Type B pancreatic cell (in vitro differentiated cells): ENCODE measurements at regions not wholly inside any gene's neighbourhood (a gene's known extent, or its start where the extent isn't known, plus 50 kb on each side); places are given as distances from the start of the nearest gene placed in this dataset.

ENCODE experiments used
- DNase-seq: peaks from one replicate; pipeline ENCODE4 v3.0.0; 2021; ENCODE audit warnings: mixed read lengths; ENCODE audit not compliant: unreplicated experiment; ENCODE audit errors: extremely low spot score
- H3K27ac Mint-ChIP-seq: 2 replicates; pipeline ENCODE4 v1.8.0; 2021; ENCODE audit warnings: mild to moderate bottlenecking, mixed read lengths
- H3K27me3 Mint-ChIP-seq: 2 replicates; pipeline ENCODE4 v1.8.0; 2021; ENCODE audit warnings: mixed read lengths
- H3K36me3 Mint-ChIP-seq: 2 replicates; pipeline ENCODE4 v1.8.0; 2021; ENCODE audit warnings: mixed read lengths
- H3K4me1 Mint-ChIP-seq: one replicate; pipeline ENCODE4 v1.8.0; 2021; ENCODE audit warnings: mixed read lengths; ENCODE audit not compliant: unreplicated experiment
- H3K4me3 Mint-ChIP-seq: 2 replicates; pipeline ENCODE4 v1.8.0; 2021; ENCODE audit warnings: mild to moderate bottlenecking, mixed read lengths
- H3K9me3 Mint-ChIP-seq: 2 replicates; pipeline ENCODE4 v1.8.0; 2021; ENCODE audit warnings: mixed read lengths
- TF ChIP-seq, protein P1 (sequence below): fragments of 200-600 bp; sonication (generic); conservative IDR thresholded peaks from 2 replicates; pipeline ENCODE4 v1.5.0; 2021; ENCODE audit warnings: antibody characterized with exemption, mild to moderate bottlenecking

DNA sequence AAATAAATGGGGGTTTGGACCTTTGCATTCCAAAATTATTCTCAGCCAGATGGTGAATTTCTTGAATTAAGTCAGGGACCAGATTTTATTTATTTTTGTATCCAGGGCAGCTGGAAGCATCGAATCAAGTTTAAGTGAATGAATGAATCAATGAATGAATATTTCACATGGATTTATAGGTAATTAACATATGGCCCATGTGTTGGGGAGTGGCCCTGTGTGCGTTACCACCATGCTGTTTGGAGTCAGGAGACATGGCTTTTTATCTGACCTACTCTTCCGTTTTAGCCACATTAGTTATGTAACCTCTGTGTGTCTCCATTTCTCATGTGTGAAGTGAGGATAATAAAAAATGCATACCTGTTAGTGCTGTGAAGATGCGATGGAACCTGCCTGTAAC, 213.5 kb downstream of the CDH26 start:
- H3K4me3 Mint-ChIP-seq: no peak overlapping the region
- no peak for DNase-seq
- H3K27me3 Mint-ChIP-seq: peaks cover 3% of the 10 kb centered on the region
- H3K27ac Mint-ChIP-seq: no peak overlapping the region
- H3K36me3 Mint-ChIP-seq: no peaks in the 10 kb centered on the region
- peaks cover 16% of the 10 kb centered on the region for H3K4me1 Mint-ChIP-seq
- TF ChIP-seq, protein P1, sequence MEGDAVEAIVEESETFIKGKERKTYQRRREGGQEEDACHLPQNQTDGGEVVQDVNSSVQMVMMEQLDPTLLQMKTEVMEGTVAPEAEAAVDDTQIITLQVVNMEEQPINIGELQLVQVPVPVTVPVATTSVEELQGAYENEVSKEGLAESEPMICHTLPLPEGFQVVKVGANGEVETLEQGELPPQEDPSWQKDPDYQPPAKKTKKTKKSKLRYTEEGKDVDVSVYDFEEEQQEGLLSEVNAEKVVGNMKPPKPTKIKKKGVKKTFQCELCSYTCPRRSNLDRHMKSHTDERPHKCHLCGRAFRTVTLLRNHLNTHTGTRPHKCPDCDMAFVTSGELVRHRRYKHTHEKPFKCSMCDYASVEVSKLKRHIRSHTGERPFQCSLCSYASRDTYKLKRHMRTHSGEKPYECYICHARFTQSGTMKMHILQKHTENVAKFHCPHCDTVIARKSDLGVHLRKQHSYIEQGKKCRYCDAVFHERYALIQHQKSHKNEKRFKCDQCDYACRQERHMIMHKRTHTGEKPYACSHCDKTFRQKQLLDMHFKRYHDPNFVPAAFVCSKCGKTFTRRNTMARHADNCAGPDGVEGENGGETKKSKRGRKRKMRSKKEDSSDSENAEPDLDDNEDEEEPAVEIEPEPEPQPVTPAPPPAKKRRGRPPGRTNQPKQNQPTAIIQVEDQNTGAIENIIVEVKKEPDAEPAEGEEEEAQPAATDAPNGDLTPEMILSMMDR: no peak
- no peaks in the 10 kb centered on the region for H3K9me3 Mint-ChIP-seq

DNA sequence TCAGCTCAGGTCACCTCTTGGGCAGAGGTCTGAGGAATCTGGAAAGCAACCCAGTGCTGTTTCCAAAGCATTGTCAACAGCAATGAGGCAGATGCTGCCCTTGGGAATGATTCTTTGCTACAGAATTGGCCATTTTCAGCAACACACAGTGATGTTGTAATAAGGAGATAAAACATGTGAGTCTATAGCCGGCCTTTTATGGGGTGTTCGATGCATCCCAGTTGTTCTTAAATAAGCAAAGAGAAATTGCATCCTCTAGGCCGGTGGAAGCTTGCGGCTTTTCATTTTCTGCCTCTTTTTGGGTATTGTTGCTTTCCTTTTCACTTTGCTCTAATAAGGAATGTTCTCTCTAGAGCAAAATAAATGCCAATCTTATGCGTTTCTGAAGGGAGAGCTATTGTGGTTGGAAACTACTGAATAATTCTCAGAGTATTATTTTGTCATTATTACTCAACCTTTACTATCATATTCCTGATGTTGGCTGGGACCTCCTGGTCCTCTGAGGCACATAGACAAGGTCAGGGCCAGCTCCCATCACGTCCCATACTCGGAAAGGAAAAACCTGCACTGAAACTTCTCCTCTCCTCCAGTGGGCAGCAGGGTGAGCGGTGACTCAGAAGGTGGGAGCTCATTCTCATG, 214.2 kb downstream of the CDH26 start:
- H3K9me3 Mint-ChIP-seq: no peaks in the 10 kb centered on the region
- H3K36me3 Mint-ChIP-seq: no peaks in the 10 kb centered on the region
- no peak overlapping the region for H3K4me3 Mint-ChIP-seq
- no peak for DNase-seq
- no peak overlapping the region for H3K27ac Mint-ChIP-seq
- H3K27me3 Mint-ChIP-seq: peaks cover 3% of the 10 kb centered on the region
- TF ChIP-seq, protein P1: no peak
- peaks cover 16% of the 10 kb centered on the region for H3K4me1 Mint-ChIP-seq

DNA sequence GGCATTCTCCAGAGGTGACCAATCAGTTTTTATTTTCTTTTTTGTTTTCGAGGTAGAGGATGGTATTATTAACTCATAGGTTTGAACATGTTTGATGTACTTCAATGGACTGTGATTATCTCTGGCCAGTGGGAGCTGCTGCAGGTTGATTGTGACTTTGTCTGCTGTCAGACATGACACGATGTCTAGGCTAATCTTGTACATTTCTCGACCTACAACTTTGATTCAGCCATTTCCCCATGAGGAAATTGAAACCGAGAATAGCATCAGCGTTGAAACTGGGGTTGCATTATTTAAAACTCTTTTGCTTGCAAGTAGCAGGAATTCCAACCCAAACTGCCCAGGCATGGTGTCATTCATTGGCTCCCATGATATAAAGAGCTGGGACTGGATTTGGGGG, 218.9 kb downstream of the CDH26 start:
- Mint-ChIP-seq H3K27me3 (peaks cover 6% of the 10 kb centered on the region), H3K4me1 (no peaks in the 10 kb centered on the region), H3K27ac (no peak overlapping the region), H3K36me3 (no peaks in the 10 kb centered on the region), H3K9me3 (no peaks in the 10 kb centered on the region), H3K4me3 (no peak overlapping the region)
- TF ChIP-seq, protein P1: no peak
- no peak for DNase-seq

DNA sequence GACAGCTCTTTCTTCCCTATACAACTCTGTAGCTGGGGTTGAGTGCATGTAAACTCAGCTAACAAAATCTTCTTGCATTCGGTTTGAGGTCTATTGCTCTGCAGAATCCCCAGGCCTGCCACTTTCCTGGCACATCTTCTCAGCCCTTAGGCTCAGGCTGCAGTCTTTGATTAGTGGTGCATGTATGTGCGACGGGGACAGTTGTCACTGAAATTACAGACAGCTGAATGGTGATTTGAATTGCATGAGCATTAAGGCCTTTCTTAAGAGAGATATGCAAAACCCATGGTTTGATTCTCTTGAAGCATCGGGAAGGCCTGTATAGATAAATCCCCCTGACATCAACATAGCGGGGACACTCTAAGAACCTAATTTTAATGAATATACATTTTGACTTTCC, 222.8 kb downstream of the CDH26 start:
- DNase-seq: no peak
- H3K9me3 Mint-ChIP-seq: no peaks in the 10 kb centered on the region
- no peak overlapping the region for H3K4me3 Mint-ChIP-seq
- H3K36me3 Mint-ChIP-seq: no peaks in the 10 kb centered on the region
- no peaks in the 10 kb centered on the region for H3K4me1 Mint-ChIP-seq
- peaks cover 6% of the 10 kb centered on the region for H3K27me3 Mint-ChIP-seq
- TF ChIP-seq, protein P1: no peak
- no peak overlapping the region for H3K27ac Mint-ChIP-seq

DNA sequence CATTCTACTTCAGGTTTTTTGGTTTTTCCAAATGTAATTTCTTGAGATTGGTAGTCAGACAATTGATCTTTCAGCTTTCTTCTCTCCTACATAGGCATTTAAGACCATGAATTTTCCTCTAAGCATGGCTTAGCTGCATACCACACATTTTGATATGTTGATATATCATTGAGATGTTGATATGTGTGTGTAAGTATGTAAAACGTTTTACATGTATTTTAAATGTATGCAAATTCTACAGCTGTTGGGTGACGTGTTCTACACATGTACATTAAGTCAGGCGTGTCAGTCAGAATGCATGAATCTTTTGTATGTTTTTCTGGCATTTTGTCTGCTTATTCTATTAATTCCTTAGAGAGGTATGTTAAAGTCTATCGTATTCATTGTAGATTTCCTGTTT, 228.2 kb downstream of the CDH26 start:
- Mint-ChIP-seq H3K4me1 (peaks cover 4% of the 10 kb centered on the region), H3K4me3 (no peak overlapping the region), H3K27me3 (peaks cover 3% of the 10 kb centered on the region), H3K36me3 (no peaks in the 10 kb centered on the region), H3K27ac (no peak overlapping the region), H3K9me3 (no peaks in the 10 kb centered on the region)
- TF ChIP-seq, protein P1: no peak
- DNase-seq: no peak

DNA sequence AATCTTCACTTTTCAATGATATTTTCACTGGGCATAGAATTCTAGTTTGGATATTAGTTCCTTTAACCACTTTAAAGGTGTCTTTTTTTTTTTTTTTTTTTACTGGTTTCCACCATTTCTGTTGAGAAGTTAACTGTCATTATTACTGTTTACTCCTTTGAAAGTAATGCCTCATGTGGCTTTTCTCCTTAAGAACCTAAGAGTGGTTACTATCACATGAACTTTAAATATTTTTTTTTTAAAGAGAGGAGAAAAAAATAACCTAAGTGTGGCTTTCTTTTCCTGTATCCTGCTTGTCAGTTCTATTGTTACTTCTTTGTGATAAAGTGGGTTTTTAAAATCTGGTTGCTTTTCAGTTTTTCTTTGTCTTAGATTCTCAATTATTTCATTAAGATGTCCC, 229.5 kb downstream of the CDH26 start:
- Mint-ChIP-seq H3K36me3 (no peaks in the 10 kb centered on the region), H3K27ac (no peak overlapping the region), H3K4me1 (peaks cover 4% of the 10 kb centered on the region), H3K4me3 (no peak overlapping the region), H3K9me3 (no peaks in the 10 kb centered on the region), H3K27me3 (peaks cover 9% of the 10 kb centered on the region)
- TF ChIP-seq, protein P1: no peak
- no peak for DNase-seq
